GM12874 (cell line): ENCODE measurements at regions not wholly inside any gene's neighbourhood (a gene's known extent, or its start where the extent isn't known, plus 50 kb on each side); places are given as distances from the start of the nearest gene placed in this dataset.

Experiments
- TF ChIP-seq, protein P1 (sequence below): IDR thresholded peaks from 2 replicates; pipeline ENCODE4 v1.5.1; 2011; ENCODE audit warnings: low read depth, mild to moderate bottlenecking, control low read depth, low read length, moderate library complexity; ENCODE audit not compliant: insufficient read depth

DNA sequence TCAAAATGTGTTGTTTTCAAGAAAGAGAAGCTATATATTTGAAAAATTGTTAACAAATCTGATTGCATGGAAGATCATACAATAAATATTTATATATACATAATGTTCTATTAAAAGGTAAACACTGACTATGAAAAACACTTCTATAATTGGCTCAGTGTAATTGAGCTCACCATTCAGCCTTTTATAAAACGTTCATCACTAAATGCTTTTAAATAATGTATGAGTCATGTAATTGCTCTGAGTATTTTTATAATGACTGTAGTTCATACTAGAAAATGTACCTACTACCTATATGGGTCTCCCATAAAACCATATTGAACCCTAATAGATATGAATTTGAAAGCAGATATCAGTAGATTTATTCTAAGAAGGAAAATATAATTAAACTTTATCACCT, 240.4 kb upstream of the MGAT4C start:
- TF ChIP-seq, protein P1, sequence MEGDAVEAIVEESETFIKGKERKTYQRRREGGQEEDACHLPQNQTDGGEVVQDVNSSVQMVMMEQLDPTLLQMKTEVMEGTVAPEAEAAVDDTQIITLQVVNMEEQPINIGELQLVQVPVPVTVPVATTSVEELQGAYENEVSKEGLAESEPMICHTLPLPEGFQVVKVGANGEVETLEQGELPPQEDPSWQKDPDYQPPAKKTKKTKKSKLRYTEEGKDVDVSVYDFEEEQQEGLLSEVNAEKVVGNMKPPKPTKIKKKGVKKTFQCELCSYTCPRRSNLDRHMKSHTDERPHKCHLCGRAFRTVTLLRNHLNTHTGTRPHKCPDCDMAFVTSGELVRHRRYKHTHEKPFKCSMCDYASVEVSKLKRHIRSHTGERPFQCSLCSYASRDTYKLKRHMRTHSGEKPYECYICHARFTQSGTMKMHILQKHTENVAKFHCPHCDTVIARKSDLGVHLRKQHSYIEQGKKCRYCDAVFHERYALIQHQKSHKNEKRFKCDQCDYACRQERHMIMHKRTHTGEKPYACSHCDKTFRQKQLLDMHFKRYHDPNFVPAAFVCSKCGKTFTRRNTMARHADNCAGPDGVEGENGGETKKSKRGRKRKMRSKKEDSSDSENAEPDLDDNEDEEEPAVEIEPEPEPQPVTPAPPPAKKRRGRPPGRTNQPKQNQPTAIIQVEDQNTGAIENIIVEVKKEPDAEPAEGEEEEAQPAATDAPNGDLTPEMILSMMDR = no peak

DNA sequence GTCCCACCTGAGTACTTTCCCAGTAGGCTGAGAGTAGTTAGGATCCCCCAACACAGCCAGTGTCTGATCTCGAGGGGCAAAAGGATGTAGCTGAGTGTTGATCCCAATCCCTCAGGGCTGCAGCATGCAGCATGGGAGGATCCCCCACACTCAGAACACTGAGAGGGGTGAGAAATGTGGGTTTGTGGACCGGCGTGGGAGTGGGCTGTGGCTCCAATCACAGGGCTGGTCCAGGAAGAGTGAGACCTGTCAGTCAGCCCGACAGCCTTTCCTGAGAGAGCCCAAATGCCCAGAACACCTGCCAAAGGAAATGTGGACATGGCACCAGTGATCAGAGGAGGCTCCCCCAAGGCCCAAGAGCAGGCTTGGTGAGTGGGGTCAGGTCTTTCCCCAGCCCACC, 228.3 kb upstream of the MGAT4C start:
- TF ChIP-seq, protein P1 = no peak

DNA sequence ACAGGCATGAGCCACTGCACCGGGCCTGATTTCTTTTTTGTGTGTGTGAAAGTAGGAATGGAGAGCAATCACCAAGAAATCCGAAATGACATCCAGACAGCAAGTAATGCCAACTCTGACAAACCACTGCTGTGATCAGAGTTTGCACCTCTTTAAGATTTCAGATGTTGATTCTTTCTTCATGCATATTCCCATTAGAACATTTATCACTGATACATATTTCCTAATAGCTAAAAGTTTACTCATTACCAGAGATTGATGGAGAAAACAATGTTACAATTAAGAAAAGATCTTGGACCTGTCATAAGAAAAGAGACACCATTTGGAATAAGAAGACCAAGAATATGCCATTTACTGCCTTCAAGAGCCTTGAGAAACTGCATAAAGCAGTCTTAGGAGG, 217.0 kb upstream of the MGAT4C start:
- TF ChIP-seq, protein P1 = no peak

DNA sequence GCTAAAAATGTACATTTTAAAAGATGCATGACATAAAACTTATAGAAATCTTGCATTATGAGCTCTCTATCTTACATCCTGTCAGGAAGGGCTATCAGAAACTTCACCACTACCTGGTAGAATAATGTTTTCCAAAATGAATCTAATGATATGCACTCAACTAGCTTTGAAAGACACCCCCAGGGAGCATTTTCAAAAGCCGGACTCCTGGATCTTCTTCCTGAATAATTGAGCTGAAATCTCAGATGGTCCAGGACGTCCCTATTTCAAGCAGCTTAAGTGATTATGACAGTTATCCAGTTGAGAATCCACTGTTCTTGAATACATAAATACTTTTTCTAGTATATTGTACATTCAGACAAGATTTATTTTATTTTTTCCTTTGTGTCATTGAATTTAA, 200.6 kb upstream of the MGAT4C start:
- TF ChIP-seq, protein P1 = no peak

DNA sequence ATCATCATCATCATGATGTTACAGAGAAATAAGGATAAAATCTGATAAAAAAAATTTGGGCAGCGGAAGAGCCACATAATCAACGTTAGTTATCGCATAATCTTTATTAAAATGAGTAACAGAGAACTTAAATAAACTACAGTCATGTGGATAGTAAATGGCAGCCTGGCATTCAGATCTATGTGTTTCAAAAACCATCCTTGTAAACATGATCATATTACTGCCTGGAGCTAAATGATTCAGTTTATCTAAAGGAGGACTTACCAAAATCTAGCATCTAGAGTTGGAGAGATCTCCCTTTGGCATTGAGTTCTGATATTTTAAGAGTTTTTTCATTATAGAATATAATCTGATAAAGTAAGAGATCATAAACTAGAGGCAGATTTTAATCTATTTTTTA, 200.1 kb upstream of the MGAT4C start:
- TF ChIP-seq, protein P1 = no peak

DNA sequence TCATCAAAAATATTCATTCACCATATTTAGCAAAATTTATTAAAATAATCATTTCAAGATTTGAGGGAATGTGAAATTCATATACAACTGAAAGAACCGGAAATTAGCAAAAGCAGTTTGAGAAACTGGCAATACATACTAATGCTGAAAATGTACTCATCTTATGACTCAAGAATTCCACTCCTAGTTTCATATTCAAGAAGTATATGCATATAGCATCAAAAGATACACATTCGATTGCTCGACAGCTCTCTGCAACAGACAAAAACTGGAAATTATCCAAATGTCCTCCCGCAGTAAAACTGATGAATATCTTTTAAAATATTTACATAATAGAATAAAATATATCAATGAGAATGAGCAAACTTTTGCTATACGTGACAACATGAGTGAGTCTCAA, 189.2 kb upstream of the MGAT4C start:
- TF ChIP-seq, protein P1 = no peak

DNA sequence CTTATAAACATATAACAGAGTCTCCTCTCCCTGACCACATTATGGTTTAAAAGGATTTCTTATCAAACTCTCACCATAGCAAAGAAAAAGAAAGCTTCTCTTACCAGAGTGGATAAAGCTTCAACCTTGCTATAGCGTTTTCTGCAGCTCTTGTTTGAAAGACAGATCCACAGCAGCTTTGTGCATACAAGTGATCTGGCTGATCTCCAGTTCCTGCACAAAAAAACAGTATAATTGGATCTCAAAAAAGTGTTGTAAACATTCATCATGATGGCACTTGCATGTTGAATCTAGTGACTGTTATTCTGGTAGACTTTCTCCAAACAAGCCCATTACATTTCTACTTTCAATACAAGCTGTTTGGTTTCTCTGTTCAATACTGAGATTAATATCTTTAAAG, 178.9 kb upstream of the MGAT4C start:
- TF ChIP-seq, protein P1 = no peak

DNA sequence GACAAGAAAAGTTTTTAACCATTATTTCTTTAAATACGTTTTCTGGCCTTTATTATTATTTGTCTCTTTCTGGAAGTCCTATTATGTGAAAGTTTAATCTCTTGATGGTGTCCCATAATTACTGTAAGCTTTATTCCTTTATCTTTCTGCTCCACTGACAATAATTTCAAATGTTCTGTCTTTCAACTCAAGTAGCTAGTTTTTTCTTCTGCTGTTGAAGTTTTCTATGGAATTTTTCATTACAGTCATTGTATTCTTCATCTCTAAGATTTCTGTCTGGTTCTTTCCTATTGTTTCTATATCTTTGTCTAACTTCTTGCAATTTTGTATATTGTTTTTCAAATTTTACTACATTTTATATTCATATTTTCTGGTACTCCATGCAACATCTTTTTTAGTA, 173.6 kb upstream of the MGAT4C start:
- TF ChIP-seq, protein P1 = no peak
